Neuronal stem cell (in vitro differentiated cells): ENCODE measurements at regions not wholly inside any gene's neighbourhood (a gene's known extent, or its start where the extent isn't known, plus 50 kb on each side); places are given as distances from the start of the nearest gene placed in this dataset.

ENCODE experiments used
- DNase-seq: peaks from one replicate; pipeline ENCODE4 v3.0.0-alpha.2; 2013; ENCODE audit warnings: low spot score
- H2AFZ ChIP-seq: one replicate; pipeline ENCODE4 v1.6.1; 2013; ENCODE audit warnings: mild to moderate bottlenecking, low read length, inconsistent platforms
- H2AK5ac ChIP-seq: 2 replicates; pipeline ENCODE4 v1.6.1; 2013; ENCODE audit warnings: low read depth, mild to moderate bottlenecking, inconsistent platforms, low read length, moderate library complexity, mixed read lengths
- H2BK120ac ChIP-seq: 2 replicates; pipeline ENCODE4 v1.6.1; 2013; ENCODE audit warnings: low read depth, mild to moderate bottlenecking, inconsistent platforms, low read length, moderate library complexity, mixed read lengths
- H2BK12ac ChIP-seq: one replicate; pipeline ENCODE4 v1.6.1; 2013; ENCODE audit warnings: low read length, inconsistent platforms
- H2BK15ac ChIP-seq: 2 replicates; pipeline ENCODE4 v1.6.1; 2013; ENCODE audit warnings: mild to moderate bottlenecking, low read length, inconsistent platforms, mixed read lengths
- H2BK5ac ChIP-seq: one replicate; pipeline ENCODE4 v1.6.1; 2013; ENCODE audit warnings: inconsistent platforms, mild to moderate bottlenecking, low read length, moderate library complexity
- H3K14ac ChIP-seq: one replicate; pipeline ENCODE4 v1.6.1; 2013; ENCODE audit warnings: low read length, inconsistent platforms
- H3K18ac ChIP-seq: 2 replicates; pipeline ENCODE4 v1.6.1; 2013; ENCODE audit warnings: low read length, inconsistent platforms
- H3K23ac ChIP-seq: 2 replicates; pipeline ENCODE4 v1.6.1; 2013; ENCODE audit warnings: low read depth, mild to moderate bottlenecking, mixed read lengths, low read length, inconsistent platforms; ENCODE audit not compliant: poor library complexity
- H3K27ac ChIP-seq: replicated peaks from 3 replicates; pipeline ENCODE4 v1.5.1; 2013; ENCODE audit warnings: low read length, inconsistent platforms
- H3K27me3 ChIP-seq, 3 experiments: 2 replicates each; pipeline ENCODE4 v1.6.1; 2013; ENCODE audit warnings: low read length in 3 of 3, mild to moderate bottlenecking in 2 of 3, inconsistent platforms in 1 of 3, low read depth in 1 of 3, mixed read lengths in 1 of 3, moderate library complexity in 1 of 3; ENCODE audit not compliant: control insufficient read depth in 3 of 3, insufficient read depth in 3 of 3
- H3K36me3 ChIP-seq, 2 donors: replicated peaks in 1 of 2; 2 replicates each; pipeline ENCODE4 v1.6.1; 2013; ENCODE audit warnings: low read length in 2 of 2; ENCODE audit not compliant: control insufficient read depth in 2 of 2, insufficient read depth in 2 of 2
- H3K4ac ChIP-seq: 2 replicates; pipeline ENCODE4 v1.6.1; 2013; ENCODE audit warnings: inconsistent platforms, mild to moderate bottlenecking, low read length, moderate library complexity
- H3K4me1 ChIP-seq, 2 donors: 1 replicate in 1 of 2; 2 replicates in 1 of 2; pipeline ENCODE4 v1.6.1; 2013; ENCODE audit warnings: low read length in 2 of 2, low read depth in 1 of 2; ENCODE audit not compliant: control insufficient read depth in 2 of 2, insufficient read depth in 1 of 2
- H3K4me2 ChIP-seq: one replicate; pipeline ENCODE4 v1.6.1; 2013; ENCODE audit warnings: mild to moderate bottlenecking, low read length, inconsistent platforms; ENCODE audit not compliant: insufficient read depth, poor library complexity, severe bottlenecking
- H3K4me3 ChIP-seq, 2 donors: 2 replicates each; pipeline ENCODE4 v1.5.1; 2013; ENCODE audit warnings: low read length in 2 of 2, mild to moderate bottlenecking in 2 of 2, inconsistent platforms in 1 of 2, moderate library complexity in 1 of 2
- H3K79me1 ChIP-seq: one replicate; pipeline ENCODE4 v1.6.1; 2013; ENCODE audit warnings: low read depth, mild to moderate bottlenecking, inconsistent platforms, low read length, moderate library complexity
- H3K9ac ChIP-seq: one replicate; pipeline ENCODE4 v1.6.1; 2013; ENCODE audit warnings: mild to moderate bottlenecking, low read depth, low read length, inconsistent platforms; ENCODE audit not compliant: poor library complexity
- H3K9me3 ChIP-seq, 2 donors: replicated peaks in 1 of 2; 2 replicates each; pipeline versions ENCODE3 to v1.6.1; 2013; ENCODE audit warnings: low read length in 2 of 2, mild to moderate bottlenecking in 2 of 2, inconsistent platforms in 1 of 2, low read depth in 1 of 2, mixed read lengths in 1 of 2, moderate library complexity in 1 of 2; ENCODE audit not compliant: control insufficient read depth in 2 of 2, insufficient read depth in 1 of 2
- H4K8ac ChIP-seq: one replicate; pipeline ENCODE4 v1.6.1; 2013; ENCODE audit warnings: low read depth, mild to moderate bottlenecking, inconsistent platforms, low read length, moderate library complexity
- H4K91ac ChIP-seq: one replicate; pipeline ENCODE4 v1.6.1; 2013; ENCODE audit warnings: low read length, low read depth, mild to moderate bottlenecking, inconsistent platforms; ENCODE audit not compliant: poor library complexity
- WGBS, 2 donors: extraction: QIAGEN DNeasy Blood & Tissue Kit; methylation state at CpG; one replicate each; pipeline ENCODE4 v1.1.7; 2013; ENCODE audit warnings: missing lambda C conversion rate in 2 of 2, mixed read lengths in 1 of 2; ENCODE audit not compliant: insufficient read length in 2 of 2, insufficient replicate concordance in 1 of 2; ENCODE audit errors: extremely low coverage in 2 of 2; 5-methylcytosine and 5-hydroxymethylcytosine counted together

DNA sequence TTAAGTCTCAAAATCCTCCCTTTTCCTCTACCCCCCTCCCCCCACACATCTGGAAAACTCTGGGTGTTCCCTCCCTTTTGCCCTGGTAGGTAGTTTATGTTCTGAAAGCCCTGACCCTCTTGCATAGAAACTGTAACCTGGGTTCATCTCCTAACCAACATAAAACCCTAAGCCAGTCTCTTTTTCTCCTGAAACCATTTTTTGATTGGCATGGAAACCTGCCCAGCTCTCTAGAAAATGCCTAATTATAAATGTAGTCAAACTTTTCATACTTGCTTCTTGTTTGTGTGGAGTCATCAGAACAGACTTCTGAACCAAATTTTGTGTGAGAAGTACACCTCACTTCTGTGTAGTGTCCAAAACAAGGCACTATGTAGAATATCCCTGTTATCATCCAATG is 1264.4 kb downstream of the SI start:
- Histone ChIP-seq H4K91ac (no peak overlapping the region), H3K23ac (no peak overlapping the region), H3K4me3 (no peak overlapping the region), H3K14ac (no peak overlapping the region), H3K9ac (no peak overlapping the region), H2BK5ac (no peak overlapping the region), H2AFZ (no peak overlapping the region), H3K4me1 (no peaks in the 10 kb centered on the region), H3K79me1 (no peaks in the 10 kb centered on the region), H3K4me2 (no peak overlapping the region), H2BK120ac (no peak overlapping the region), H3K9me3 (no peaks in the 10 kb centered on the region), H2BK15ac (no peak overlapping the region), H3K36me3 (no peaks in the 10 kb centered on the region), H4K8ac (no peak overlapping the region), H3K27ac (no peak overlapping the region), H2BK12ac (no peak overlapping the region), H3K4ac (no peak overlapping the region), H2AK5ac (no peak overlapping the region), H3K18ac (no peak overlapping the region), H3K27me3 (no peaks in the 10 kb centered on the region)
- no peak for DNase-seq

DNA sequence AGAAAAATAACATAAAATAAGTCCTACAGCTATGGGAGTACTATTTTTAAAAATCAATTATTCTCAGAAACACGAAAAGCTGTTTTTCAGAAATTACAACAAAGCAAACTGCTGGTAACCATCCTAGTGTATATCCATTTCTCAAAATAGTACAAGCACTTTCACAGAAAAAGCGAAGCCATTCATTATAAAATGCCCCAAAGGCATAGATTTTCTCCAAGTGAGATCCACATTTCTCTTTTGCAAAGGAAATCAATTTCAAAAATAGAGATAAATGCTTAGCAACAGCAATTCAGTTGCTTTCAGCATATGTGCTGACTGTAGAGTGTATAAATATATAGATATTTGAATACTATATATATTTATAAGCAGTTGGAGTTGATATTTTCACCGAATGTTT is 1266.3 kb downstream of the SI start:
- H4K91ac ChIP-seq: no peak overlapping the region
- no peak overlapping the region for H4K8ac ChIP-seq
- no peak overlapping the region for H3K18ac ChIP-seq
- H3K27me3 ChIP-seq: no peaks in the 10 kb centered on the region
- no peak overlapping the region for H2AFZ ChIP-seq
- no peaks in the 10 kb centered on the region for H3K79me1 ChIP-seq
- no peak overlapping the region for H2AK5ac ChIP-seq
- WGBS, 2 donors: no CpG with 5 or more reads among the region's 3 CpGs
- no peak for DNase-seq
- H3K4me3 ChIP-seq: no peak overlapping the region
- no peak overlapping the region for H2BK12ac ChIP-seq
- no peak overlapping the region for H3K4ac ChIP-seq
- H2BK15ac ChIP-seq: no peak overlapping the region
- H3K9me3 ChIP-seq: no peaks in the 10 kb centered on the region
- no peak overlapping the region for H2BK120ac ChIP-seq
- H2BK5ac ChIP-seq: no peak overlapping the region
- H3K36me3 ChIP-seq: no peaks in the 10 kb centered on the region
- no peak overlapping the region for H3K27ac ChIP-seq
- H3K14ac ChIP-seq: no peak overlapping the region
- no peak overlapping the region for H3K4me2 ChIP-seq
- H3K4me1 ChIP-seq: no peaks in the 10 kb centered on the region
- no peak overlapping the region for H3K23ac ChIP-seq
- no peak overlapping the region for H3K9ac ChIP-seq

DNA sequence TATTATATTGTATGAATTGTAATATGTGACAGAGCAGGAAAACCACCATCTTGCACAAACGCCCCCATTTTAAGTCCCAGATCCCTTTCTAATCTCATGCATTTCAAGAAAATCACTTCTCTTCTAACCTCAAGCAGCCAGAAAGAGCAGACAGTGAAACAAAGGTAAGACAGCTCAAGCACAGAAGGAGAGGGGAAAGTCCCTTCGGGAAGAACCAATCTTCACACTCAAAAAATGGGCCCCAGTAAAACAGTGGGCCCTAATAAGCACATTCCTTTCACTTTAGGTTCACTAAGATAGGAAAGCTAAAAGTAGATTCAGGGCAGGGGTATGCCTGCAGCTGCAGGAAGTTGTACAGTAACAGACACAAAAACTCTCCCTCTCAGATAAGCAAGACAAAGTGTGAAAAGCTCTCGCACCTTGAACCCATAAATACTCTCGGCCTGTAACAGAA is 1268.7 kb downstream of the SI start:
- Histone ChIP-seq H3K9ac (no peak overlapping the region), H3K9me3 (no peaks in the 10 kb centered on the region), H3K23ac (no peak overlapping the region), H3K4me1 (no peaks in the 10 kb centered on the region), H4K91ac (no peak overlapping the region), H3K36me3 (no peaks in the 10 kb centered on the region), H3K79me1 (no peaks in the 10 kb centered on the region), H2AK5ac (no peak overlapping the region), H3K18ac (no peak overlapping the region), H3K27me3 (no peaks in the 10 kb centered on the region), H2AFZ (peak overlapping the region; percentile 82), H3K4me2 (no peak overlapping the region), H4K8ac (no peak overlapping the region), H2BK15ac (no peak overlapping the region), H3K14ac (no peak overlapping the region), H3K4ac (no peak overlapping the region), H3K27ac (no peak overlapping the region), H2BK5ac (no peak overlapping the region), H2BK120ac (no peak overlapping the region), H2BK12ac (no peak overlapping the region), H3K4me3 (no peak overlapping the region)
- WGBS, 2 donors: no CpG with 5 or more reads among the region's 4 CpGs
- peak; percentile 1 for DNase-seq

GRCh38 chr3:163786416-163786815 is 1291.9 kb downstream of the SI start:
- Histone ChIP-seq H3K4me2 (no peak overlapping the region), H3K27ac (no peak overlapping the region), H3K4me1 (peaks cover 0 to 5% of the 10 kb centered on the region in 2 donors), H3K79me1 (no peaks in the 10 kb centered on the region), H3K36me3 (no peaks in the 10 kb centered on the region), H3K9ac (no peak overlapping the region), H2BK120ac (no peak overlapping the region), H2BK15ac (no peak overlapping the region), H3K27me3 (no peaks in the 10 kb centered on the region), H2AFZ (peak overlapping the region; percentile 59), H3K9me3 (no peaks in the 10 kb centered on the region), H4K8ac (no peak overlapping the region), H3K4ac (no peak overlapping the region), H2AK5ac (peak overlapping the region; percentile 70), H2BK5ac (no peak overlapping the region), H2BK12ac (no peak overlapping the region), H3K18ac (peak overlapping the region; percentile 57), H3K4me3 (no peak overlapping the region), H3K23ac (no peak overlapping the region), H4K91ac (peak overlapping the region; percentile 22), H3K14ac (no peak overlapping the region)
- no CpG with 5 or more reads among the region's 2 CpGs for WGBS, 2 donors
- no peak for DNase-seq
